ENCODE measurements at regions not wholly inside any gene's neighbourhood (a gene's known extent, or its start where the extent isn't known, plus 50 kb on each side); places are given as distances from the start of the nearest gene placed in this dataset.

GRCh38 chr11:134557571-134558257, 145.7 kb upstream of the B3GAT1 start:
- TF ChIP-seq Cebpa-rat (IDR thresholded peaks at IDR 0.05): no peak
- peaks cover 25% of the 10 kb centered on the region for H3K4me1 ChIP-seq
- H3K36me3 ChIP-seq: no peaks in the 10 kb centered on the region
- no peak overlapping the region for H3K9ac ChIP-seq
- H3K27ac ChIP-seq: no peak overlapping the region
- H3K4me3 ChIP-seq: no peak overlapping the region
- H3K9me3 ChIP-seq: no peaks in the 10 kb centered on the region
- H3K4me2 ChIP-seq: no peak overlapping the region
- H3K27me3 ChIP-seq: no peaks in the 10 kb centered on the region
- H4K20me1 ChIP-seq: peaks cover 12% of the 10 kb centered on the region

GRCh38 chr11:134556186-134556585, 144.1 kb upstream of the B3GAT1 start:
- TF ChIP-seq Cebpa-rat (IDR thresholded peaks at IDR 0.05): no peak
- Histone ChIP-seq H3K4me1 (peaks cover 22% of the 10 kb centered on the region), H3K9ac (no peak overlapping the region)

GRCh38 chr11:134555510-134555909, 143.5 kb upstream of the B3GAT1 start:
- Histone ChIP-seq H3K4me3 (no peak overlapping the region), H3K4me2 (no peak overlapping the region), H3K9ac (no peak overlapping the region), H4K20me1 (peaks cover 1% of the 10 kb centered on the region; the same call in 1 of the 2 replicates), H3K27ac (no peak overlapping the region), H3K4me1 (peaks cover 15% of the 10 kb centered on the region), H3K36me3 (no peaks in the 10 kb centered on the region), H3K9me3 (no peaks in the 10 kb centered on the region), H3K27me3 (no peaks in the 10 kb centered on the region)
- no peak for TF ChIP-seq Cebpa-rat (IDR thresholded peaks at IDR 0.05)

More at GRCh38 chr11:134556186-134556585, 144.1 kb upstream of the B3GAT1 start:
- Histone ChIP-seq H4K20me1 (peaks cover 8% of the 10 kb centered on the region), H3K4me3 (no peak overlapping the region), H3K9me3 (no peaks in the 10 kb centered on the region), H3K27me3 (no peaks in the 10 kb centered on the region), H3K4me2 (no peak overlapping the region), H3K27ac (no peak overlapping the region), H3K36me3 (no peaks in the 10 kb centered on the region)

GRCh38 chr11:134554861-134555260, 142.8 kb upstream of the B3GAT1 start:
- TF ChIP-seq Cebpa-rat (IDR thresholded peaks at IDR 0.05): no peak
- H3K9me3 ChIP-seq: no peaks in the 10 kb centered on the region
- no peak overlapping the region for H3K4me2 ChIP-seq
- no peaks in the 10 kb centered on the region for H3K36me3 ChIP-seq
- H3K9ac ChIP-seq: no peak overlapping the region
- no peak overlapping the region for H3K4me3 ChIP-seq
- H4K20me1 ChIP-seq: no peaks in the 10 kb centered on the region
- no peaks in the 10 kb centered on the region for H3K27me3 ChIP-seq
- peaks cover 9% of the 10 kb centered on the region for H3K4me1 ChIP-seq
- no peak overlapping the region for H3K27ac ChIP-seq

GRCh38 chr11:134554106-134554505, 142.1 kb upstream of the B3GAT1 start:
- H3K4me1 ChIP-seq: peaks cover 1% of the 10 kb centered on the region; the same call in 1 of the 2 replicates
- no peak overlapping the region for H3K4me2 ChIP-seq
- no peak overlapping the region for H3K9ac ChIP-seq
- no peaks in the 10 kb centered on the region for H3K9me3 ChIP-seq
- no peaks in the 10 kb centered on the region for H4K20me1 ChIP-seq
- no peak for TF ChIP-seq Cebpa-rat (IDR thresholded peaks at IDR 0.05)
- no peaks in the 10 kb centered on the region for H3K36me3 ChIP-seq
- no peak overlapping the region for H3K27ac ChIP-seq
- no peaks in the 10 kb centered on the region for H3K27me3 ChIP-seq
- no peak overlapping the region for H3K4me3 ChIP-seq

GRCh38 chr11:134552749-134553148, 140.7 kb upstream of the B3GAT1 start:
- H3K4me1 ChIP-seq: no peaks in the 10 kb centered on the region
- no peaks in the 10 kb centered on the region for H4K20me1 ChIP-seq
- no peak overlapping the region for H3K27ac ChIP-seq
- TF ChIP-seq Cebpa-rat (IDR thresholded peaks at IDR 0.05): no peak
- H3K36me3 ChIP-seq: no peaks in the 10 kb centered on the region
- no peak overlapping the region for H3K4me2 ChIP-seq
- no peak overlapping the region for H3K9ac ChIP-seq
- no peak overlapping the region for H3K4me3 ChIP-seq
- no peaks in the 10 kb centered on the region for H3K27me3 ChIP-seq
- no peaks in the 10 kb centered on the region for H3K9me3 ChIP-seq

- Histone ChIP-seq H3K27me3 (no peaks in the 10 kb centered on the region), H3K4me1 (peaks cover 9% of the 10 kb centered on the region; the same call in 1 of the 2 replicates), H3K4me2 (no peak overlapping the region), H4K20me1 (no peaks in the 10 kb centered on the region), H3K9me3 (no peaks in the 10 kb centered on the region), H3K9ac (no peak overlapping the region), H3K36me3 (no peaks in the 10 kb centered on the region), H3K4me3 (no peak overlapping the region), H3K27ac (no peak overlapping the region)
- no peak for TF ChIP-seq Cebpa-rat (IDR thresholded peaks at IDR 0.05)
Measured at GRCh38 chr11:134545521-134545920, 133.5 kb upstream of the B3GAT1 start.

GRCh38 chr11:134544095-134544815, 132.2 kb upstream of the B3GAT1 start:
- no peak for TF ChIP-seq Cebpa-rat (IDR thresholded peaks at IDR 0.05)
- H3K9ac ChIP-seq: no peak overlapping the region
- H3K4me2 ChIP-seq: no peak overlapping the region
- no peak overlapping the region for H3K4me3 ChIP-seq
- no peaks in the 10 kb centered on the region for H3K9me3 ChIP-seq
- H3K27me3 ChIP-seq: no peaks in the 10 kb centered on the region
- no peak overlapping the region for H3K27ac ChIP-seq
- H4K20me1 ChIP-seq: no peaks in the 10 kb centered on the region
- H3K4me1 ChIP-seq: peaks cover 9% of the 10 kb centered on the region; the same call in 1 of the 2 replicates
- H3K36me3 ChIP-seq: no peaks in the 10 kb centered on the region

GRCh38 chr11:134543645-134544044, 131.6 kb upstream of the B3GAT1 start:
- Histone ChIP-seq H3K36me3 (no peaks in the 10 kb centered on the region), H3K9me3 (no peaks in the 10 kb centered on the region), H3K9ac (no peak overlapping the region), H3K4me1 (peaks cover 12% of the 10 kb centered on the region), H3K4me2 (no peak overlapping the region), H3K27me3 (no peaks in the 10 kb centered on the region), H4K20me1 (no peaks in the 10 kb centered on the region), H3K4me3 (no peak overlapping the region), H3K27ac (no peak overlapping the region)
- no peak for TF ChIP-seq Cebpa-rat (IDR thresholded peaks at IDR 0.05)

- no peak overlapping the region for H3K9ac ChIP-seq
- no peaks in the 10 kb centered on the region for H3K27me3 ChIP-seq
- peaks cover 16% of the 10 kb centered on the region for H3K4me1 ChIP-seq
- TF ChIP-seq Cebpa-rat (IDR thresholded peaks at IDR 0.05): no peak
- H3K4me2 ChIP-seq: no peak overlapping the region
- H3K27ac ChIP-seq: no peak overlapping the region
- no peak overlapping the region for H3K4me3 ChIP-seq
- no peaks in the 10 kb centered on the region for H3K36me3 ChIP-seq
- no peaks in the 10 kb centered on the region for H4K20me1 ChIP-seq
- no peaks in the 10 kb centered on the region for H3K9me3 ChIP-seq
Measured at GRCh38 chr11:134543241-134543640, 131.2 kb upstream of the B3GAT1 start.
